Smooth muscle cell (in vitro differentiated cells): ENCODE measurements at regions not wholly inside any gene's neighbourhood (a gene's known extent, or its start where the extent isn't known, plus 50 kb on each side); places are given as distances from the start of the nearest gene placed in this dataset.

ENCODE experiments used
- DNase-seq: peaks from one replicate; lab custom pipeline; 2025; ENCODE audit not compliant: unreplicated experiment; lab: John Stamatoyannopoulos, UW
- H2AFZ ChIP-seq: fragments of 200-600 bp; sonication (generic); 2 replicates; pipeline ENCODE4 v1.6.0; 2016; ENCODE audit warnings: antibody characterized with exemption, low read depth, mild to moderate bottlenecking
- H3F3A ChIP-seq: fragments of 200-600 bp; sonication (generic); 2 replicates; pipeline ENCODE4 v1.6.0; 2017; ENCODE audit warnings: antibody characterized with exemption, low read depth
- H3K27ac ChIP-seq: fragments of 200-600 bp; sonication (generic); 2 replicates; pipeline ENCODE4 v1.5.1; 2016; ENCODE audit warnings: low read depth, mild to moderate bottlenecking
- H3K27me3 ChIP-seq: fragments of 200-600 bp; sonication (generic); 2 replicates; pipeline ENCODE4 v1.6.1; 2016; ENCODE audit warnings: low read depth, mild to moderate bottlenecking
- H3K36me3 ChIP-seq: fragments of 200-600 bp; sonication (generic); 2 replicates; pipeline ENCODE4 v1.5.1; 2016; ENCODE audit warnings: low read depth
- H3K4me1 ChIP-seq: fragments of 200-600 bp; sonication (generic); 2 replicates; pipeline ENCODE4 v1.5.1; 2016; ENCODE audit warnings: low read depth
- H3K4me2 ChIP-seq: fragments of 200-600 bp; sonication (generic); 2 replicates; pipeline ENCODE4 v1.6.0; 2016; ENCODE audit warnings: mild to moderate bottlenecking
- H3K4me3 ChIP-seq: fragments of 200-600 bp; sonication (generic); 2 replicates; pipeline ENCODE4 v1.5.1; 2016; ENCODE audit warnings: mild to moderate bottlenecking
- H3K79me2 ChIP-seq: fragments of 200-600 bp; sonication (generic); 2 replicates; pipeline ENCODE4 v1.6.0; 2016; ENCODE audit warnings: low read depth, mild to moderate bottlenecking
- H3K9ac ChIP-seq: fragments of 200-600 bp; sonication (generic); 2 replicates; pipeline ENCODE4 v1.6.0; 2016; ENCODE audit warnings: low read depth
- H3K9me3 ChIP-seq: fragments of 200-600 bp; sonication (generic); replicated peaks from 2 replicates; pipeline ENCODE4 v1.5.1; 2016; ENCODE audit warnings: low read depth
- H4K20me1 ChIP-seq: fragments of 200-600 bp; sonication (generic); 2 replicates; pipeline ENCODE4 v1.6.0; 2016; ENCODE audit warnings: low read depth
- WGBS: methylation state at CpG from one replicate; pipeline ENCODE4 v1.1.7; 2016; ENCODE audit warnings: low lambda C conversion rate; 5-methylcytosine and 5-hydroxymethylcytosine counted together
- TF ChIP-seq, protein P1 (sequence below): fragments of 200-600 bp; sonication (generic); IDR thresholded peaks from 2 replicates; pipeline ENCODE4 v1.5.1; 2017; ENCODE audit warnings: borderline replicate concordance, mild to moderate bottlenecking, antibody characterized with exemption; ENCODE audit not compliant: insufficient read depth, poor library complexity, severe bottlenecking

DNA sequence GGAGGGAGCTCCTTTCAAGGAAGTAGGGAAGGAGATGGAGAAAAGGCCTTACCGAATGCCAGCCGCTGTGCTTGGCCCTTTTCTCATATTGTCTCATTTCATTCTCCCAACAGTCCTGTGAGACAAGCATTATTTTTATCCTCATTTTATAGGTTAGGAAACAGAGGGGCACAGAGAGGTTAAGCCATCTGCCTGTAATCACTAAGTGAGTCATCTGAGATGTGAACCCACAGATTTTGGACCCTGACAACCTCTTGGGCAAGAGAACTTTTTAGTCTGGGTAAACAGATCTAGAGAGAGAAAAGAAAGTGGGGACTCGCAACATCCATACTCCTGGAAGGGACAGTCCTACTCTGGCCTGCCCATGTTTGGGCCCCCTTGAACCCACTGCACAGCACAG is 91.7 kb upstream of the LCLAT1 start:
- no peaks in the 10 kb centered on the region for H4K20me1 ChIP-seq
- H3K9ac ChIP-seq: no peak overlapping the region
- H3K4me3 ChIP-seq: no peak overlapping the region
- no peaks in the 10 kb centered on the region for H3K9me3 ChIP-seq
- H3F3A ChIP-seq: no peaks in the 10 kb centered on the region
- DNase-seq: no peak
- no peaks in the 10 kb centered on the region for H3K4me1 ChIP-seq
- 97% methylated on average over 3 of the region's 3 CpGs for WGBS
- H3K4me2 ChIP-seq: no peak overlapping the region
- H2AFZ ChIP-seq: no peak overlapping the region
- no peaks in the 10 kb centered on the region for H3K36me3 ChIP-seq
- H3K27ac ChIP-seq: no peak overlapping the region
- H3K79me2 ChIP-seq: no peaks in the 10 kb centered on the region
- no peaks in the 10 kb centered on the region for H3K27me3 ChIP-seq
- TF ChIP-seq, protein P1, sequence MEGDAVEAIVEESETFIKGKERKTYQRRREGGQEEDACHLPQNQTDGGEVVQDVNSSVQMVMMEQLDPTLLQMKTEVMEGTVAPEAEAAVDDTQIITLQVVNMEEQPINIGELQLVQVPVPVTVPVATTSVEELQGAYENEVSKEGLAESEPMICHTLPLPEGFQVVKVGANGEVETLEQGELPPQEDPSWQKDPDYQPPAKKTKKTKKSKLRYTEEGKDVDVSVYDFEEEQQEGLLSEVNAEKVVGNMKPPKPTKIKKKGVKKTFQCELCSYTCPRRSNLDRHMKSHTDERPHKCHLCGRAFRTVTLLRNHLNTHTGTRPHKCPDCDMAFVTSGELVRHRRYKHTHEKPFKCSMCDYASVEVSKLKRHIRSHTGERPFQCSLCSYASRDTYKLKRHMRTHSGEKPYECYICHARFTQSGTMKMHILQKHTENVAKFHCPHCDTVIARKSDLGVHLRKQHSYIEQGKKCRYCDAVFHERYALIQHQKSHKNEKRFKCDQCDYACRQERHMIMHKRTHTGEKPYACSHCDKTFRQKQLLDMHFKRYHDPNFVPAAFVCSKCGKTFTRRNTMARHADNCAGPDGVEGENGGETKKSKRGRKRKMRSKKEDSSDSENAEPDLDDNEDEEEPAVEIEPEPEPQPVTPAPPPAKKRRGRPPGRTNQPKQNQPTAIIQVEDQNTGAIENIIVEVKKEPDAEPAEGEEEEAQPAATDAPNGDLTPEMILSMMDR: no peak

DNA sequence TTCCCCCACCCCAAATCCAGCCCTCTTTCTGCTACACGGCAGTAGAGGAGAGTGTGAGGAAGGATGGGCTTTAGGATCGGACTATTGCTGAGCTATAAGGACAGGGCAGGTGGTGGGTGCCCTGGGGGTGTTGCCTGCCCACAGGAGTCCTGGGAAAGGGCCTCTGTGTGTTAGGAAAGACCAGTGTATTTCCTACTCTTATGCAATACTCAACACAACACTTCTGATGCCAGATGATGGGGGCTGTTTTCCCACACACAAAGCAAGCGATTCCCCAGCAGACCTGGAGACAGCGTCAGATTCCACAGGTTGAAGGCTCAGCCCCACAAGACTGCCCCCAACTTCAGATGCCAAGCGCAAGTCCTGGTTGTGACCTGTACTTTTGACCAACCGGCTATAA is 91.0 kb upstream of the LCLAT1 start:
- no peaks in the 10 kb centered on the region for H3K4me1 ChIP-seq
- H3K79me2 ChIP-seq: no peaks in the 10 kb centered on the region
- no peak for DNase-seq
- TF ChIP-seq, protein P1: no peak
- no peak overlapping the region for H3K4me2 ChIP-seq
- H3K27me3 ChIP-seq: no peaks in the 10 kb centered on the region
- no peak overlapping the region for H3K4me3 ChIP-seq
- no peaks in the 10 kb centered on the region for H4K20me1 ChIP-seq
- no peak overlapping the region for H3K9ac ChIP-seq
- H3K36me3 ChIP-seq: no peaks in the 10 kb centered on the region
- WGBS: 88% methylated on average over 6 of the region's 6 CpGs
- H2AFZ ChIP-seq: no peak overlapping the region
- no peaks in the 10 kb centered on the region for H3F3A ChIP-seq
- H3K9me3 ChIP-seq: no peaks in the 10 kb centered on the region
- no peak overlapping the region for H3K27ac ChIP-seq

DNA sequence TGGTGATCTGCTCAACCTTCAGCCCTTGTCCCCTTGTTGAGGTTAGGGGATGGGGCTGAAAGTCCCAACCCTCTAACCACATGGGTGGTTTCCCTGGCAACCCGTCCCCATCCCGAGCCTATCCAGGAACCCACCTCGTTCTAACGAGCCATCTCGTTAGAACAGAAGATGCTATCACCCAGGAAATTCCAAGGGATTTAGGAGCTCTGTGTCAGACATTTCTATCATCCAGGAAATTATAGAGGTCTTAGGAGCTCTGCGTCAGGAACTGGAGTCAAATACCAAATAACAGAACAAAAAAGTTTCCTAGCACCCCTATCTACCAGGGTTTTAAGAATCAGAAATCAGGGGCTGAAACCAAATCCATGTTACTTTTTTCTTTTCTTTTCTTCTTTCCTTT is 90.3 kb upstream of the LCLAT1 start:
- peak overlapping the region; percentile 20 for H3K4me2 ChIP-seq
- H3K27ac ChIP-seq: no peak overlapping the region
- H2AFZ ChIP-seq: no peak overlapping the region
- H3K27me3 ChIP-seq: no peaks in the 10 kb centered on the region
- H3F3A ChIP-seq: no peaks in the 10 kb centered on the region
- no peak for DNase-seq
- no peaks in the 10 kb centered on the region for H3K36me3 ChIP-seq
- no peaks in the 10 kb centered on the region for H3K4me1 ChIP-seq
- no peak overlapping the region for H3K9ac ChIP-seq
- 15% methylated on average over 6 of the region's 6 CpGs for WGBS
- no peaks in the 10 kb centered on the region for H3K79me2 ChIP-seq
- H3K4me3 ChIP-seq: no peak overlapping the region
- no peaks in the 10 kb centered on the region for H3K9me3 ChIP-seq
- TF ChIP-seq, protein P1: no peak
- no peaks in the 10 kb centered on the region for H4K20me1 ChIP-seq

DNA sequence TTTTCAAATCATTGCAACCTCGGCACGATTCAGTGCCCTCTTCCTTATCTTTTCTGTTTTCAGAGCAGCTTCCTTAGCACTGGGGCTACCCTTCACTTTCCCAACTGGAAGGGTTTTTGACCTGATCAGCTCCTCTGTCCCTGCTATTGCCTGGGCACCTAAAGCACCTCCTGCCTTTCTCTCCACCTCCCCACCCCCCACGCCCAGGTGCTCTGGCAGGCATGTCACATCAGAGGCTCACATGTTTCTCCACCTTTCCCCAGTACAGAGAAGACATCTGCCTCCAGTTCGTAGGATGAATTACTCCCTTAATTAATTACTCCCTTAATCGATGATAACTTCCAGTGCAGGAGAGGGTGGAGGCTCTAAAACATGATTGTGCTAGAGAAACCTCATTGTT is 88.7 kb upstream of the LCLAT1 start:
- H4K20me1 ChIP-seq: no peaks in the 10 kb centered on the region
- no peak overlapping the region for H3K4me2 ChIP-seq
- no peak for DNase-seq
- peaks cover 5% of the 10 kb centered on the region for H3K4me1 ChIP-seq
- no peak overlapping the region for H3K27ac ChIP-seq
- H2AFZ ChIP-seq: no peak overlapping the region
- no peaks in the 10 kb centered on the region for H3F3A ChIP-seq
- TF ChIP-seq, protein P1: no peak
- H3K4me3 ChIP-seq: no peak overlapping the region
- H3K9ac ChIP-seq: no peak overlapping the region
- 91% methylated on average over 5 of the region's 5 CpGs for WGBS
- H3K36me3 ChIP-seq: no peaks in the 10 kb centered on the region
- no peaks in the 10 kb centered on the region for H3K27me3 ChIP-seq
- no peaks in the 10 kb centered on the region for H3K79me2 ChIP-seq
- H3K9me3 ChIP-seq: no peaks in the 10 kb centered on the region
